GM18520 (cell line): ENCODE measurements at regions not wholly inside any gene's neighbourhood (a gene's known extent, or its start where the extent isn't known, plus 50 kb on each side); places are given as distances from the start of the nearest gene placed in this dataset.

ENCODE experiments used
- ATAC-seq: cut with Tn5 transposase; IDR thresholded peaks from one replicate; pipeline ENCODE4 v1.9.1; 2021; ENCODE audit not compliant: unreplicated experiment

DNA sequence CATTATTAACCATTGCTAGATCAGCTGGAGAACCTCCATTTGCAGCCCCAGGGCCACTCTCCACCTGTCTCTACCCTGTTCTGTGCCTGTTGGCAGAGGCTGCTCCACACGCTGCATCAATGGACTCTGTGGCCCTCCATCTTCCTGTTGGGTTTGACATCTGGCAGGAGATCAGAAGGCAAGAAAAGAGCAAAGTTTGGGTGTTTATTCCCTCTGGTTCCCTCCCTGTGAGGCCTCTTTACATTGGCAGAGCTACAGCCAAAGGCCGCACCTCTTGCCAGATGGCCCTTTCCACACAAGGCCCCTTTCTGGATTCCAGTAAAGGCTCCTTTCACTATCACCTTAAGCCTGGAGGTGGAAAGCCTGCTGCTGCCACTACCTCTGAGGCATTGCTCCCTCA is 110.9 kb upstream of the RND3 start:
- ATAC-seq: no peak

DNA sequence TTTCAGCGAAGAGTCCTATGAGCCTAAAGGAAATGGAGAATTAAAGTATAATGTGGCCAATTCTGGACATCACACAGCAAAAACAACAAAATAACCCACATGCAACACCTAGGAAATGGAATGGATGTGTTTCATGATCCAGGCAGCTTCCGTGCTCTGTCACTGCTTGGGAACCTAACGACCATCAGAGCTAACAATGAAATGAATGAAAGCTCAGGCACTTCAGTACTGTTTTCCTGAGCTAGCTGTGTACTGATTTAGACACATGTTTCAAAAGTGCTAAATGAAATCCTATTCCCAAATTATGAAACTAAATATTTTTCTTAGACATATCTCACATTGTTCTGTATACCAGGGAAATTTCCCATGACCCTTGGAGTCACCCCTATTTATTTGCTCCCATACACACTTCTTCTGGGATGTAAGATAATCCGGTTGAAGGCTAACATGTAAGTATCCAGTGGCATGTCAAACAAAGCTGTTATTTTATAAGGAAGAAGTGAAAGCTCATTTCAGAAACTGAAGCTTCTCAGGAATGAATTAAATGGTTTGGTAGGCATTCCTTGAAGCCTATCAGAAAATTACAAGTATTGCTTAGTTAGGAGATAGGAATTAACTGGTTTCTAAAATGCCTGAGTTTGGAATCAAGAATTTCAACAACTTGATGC is 108.5 kb upstream of the RND3 start:
- ATAC-seq: no peak

DNA sequence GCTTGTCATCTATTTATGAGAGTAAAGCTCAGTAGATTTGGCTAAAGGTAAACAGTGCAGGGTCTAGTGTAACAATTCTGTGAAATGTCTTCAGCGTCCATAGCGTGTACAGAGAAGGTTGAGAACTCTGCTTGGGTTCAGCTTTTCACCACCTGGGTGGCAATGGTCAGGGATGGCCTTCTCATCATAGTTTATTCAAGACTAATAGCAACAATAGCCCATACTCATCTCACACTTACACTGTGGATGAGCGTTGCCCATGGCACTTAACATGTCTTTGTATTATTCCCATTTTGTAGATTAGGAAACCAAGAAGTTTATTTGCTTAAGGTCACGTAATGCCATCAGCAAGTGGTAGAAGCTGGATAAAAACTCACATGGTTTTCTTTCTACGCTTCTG is 106.8 kb upstream of the RND3 start:
- ATAC-seq: no peak

- no peak for ATAC-seq
Observed at GRCh38 chr2:150591496-150592285, 104.2 kb upstream of the RND3 start.

GRCh38 chr2:150589681-150590080 is 102.2 kb upstream of the RND3 start:
- no peak for ATAC-seq

DNA sequence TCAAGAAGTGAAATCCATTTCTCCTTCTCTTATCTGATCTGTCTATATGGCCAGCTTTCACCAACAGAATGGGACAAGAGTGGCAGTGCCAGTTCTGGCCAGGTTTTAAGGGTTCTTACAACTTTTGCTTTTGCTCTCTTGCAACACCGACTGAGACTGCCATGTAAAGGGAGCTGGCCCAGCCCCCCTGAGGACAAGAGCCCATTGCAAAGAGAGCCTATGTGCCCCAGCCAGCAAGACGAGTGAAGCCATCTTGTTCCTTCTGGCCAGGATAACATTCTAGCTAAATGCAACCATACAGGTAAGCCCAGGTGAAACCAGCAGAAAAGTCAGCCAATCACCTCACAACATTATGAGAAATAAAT is 101.0 kb upstream of the RND3 start:
- ATAC-seq: no peak

DNA sequence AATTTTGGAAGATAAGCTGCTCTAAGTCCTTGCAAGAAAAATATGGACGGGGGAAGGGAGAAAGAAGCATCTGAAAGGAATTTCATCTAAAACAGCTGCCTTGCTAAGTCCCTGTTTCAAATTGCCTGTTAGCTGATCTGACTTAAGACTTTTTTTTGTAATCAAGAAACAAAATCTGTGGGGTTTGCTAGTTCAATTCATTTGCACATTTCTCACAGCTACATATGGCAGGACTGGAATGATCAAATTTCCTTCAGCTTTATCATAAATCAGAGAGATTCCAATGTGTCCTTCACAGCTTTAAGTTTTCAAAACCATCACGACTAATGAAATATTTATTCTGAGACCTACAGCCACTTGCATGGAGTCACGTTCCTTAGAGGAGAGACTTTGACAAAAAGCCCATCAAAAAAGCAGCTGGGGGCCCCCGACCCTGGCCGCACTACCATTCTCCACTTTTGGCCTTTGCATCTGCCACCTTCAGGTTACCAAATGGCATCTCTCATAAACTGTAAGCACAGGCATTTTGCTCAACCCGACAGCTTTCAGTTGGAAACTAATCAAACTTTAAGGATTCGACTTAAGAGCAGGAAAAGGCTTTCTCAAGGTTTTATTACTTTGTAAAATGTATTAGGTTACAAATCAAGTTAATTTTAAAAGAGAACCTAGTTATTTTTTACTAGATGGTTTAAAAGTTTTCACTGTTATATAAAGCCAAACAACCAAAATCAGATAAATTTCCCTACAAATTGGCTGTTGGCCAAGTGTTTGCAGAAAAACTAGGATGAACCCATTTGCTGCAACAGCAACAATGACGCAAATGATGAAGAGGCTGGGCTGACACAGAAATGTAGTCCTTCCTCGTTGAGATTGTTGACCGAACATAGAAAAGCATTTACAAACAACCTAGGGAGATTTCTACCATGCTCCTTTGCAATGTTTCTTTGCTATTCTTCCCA is 100.4 kb upstream of the RND3 start:
- ATAC-seq: no peak

GRCh38 chr2:150586858-150587257 is 99.4 kb upstream of the RND3 start:
- no peak for ATAC-seq

DNA sequence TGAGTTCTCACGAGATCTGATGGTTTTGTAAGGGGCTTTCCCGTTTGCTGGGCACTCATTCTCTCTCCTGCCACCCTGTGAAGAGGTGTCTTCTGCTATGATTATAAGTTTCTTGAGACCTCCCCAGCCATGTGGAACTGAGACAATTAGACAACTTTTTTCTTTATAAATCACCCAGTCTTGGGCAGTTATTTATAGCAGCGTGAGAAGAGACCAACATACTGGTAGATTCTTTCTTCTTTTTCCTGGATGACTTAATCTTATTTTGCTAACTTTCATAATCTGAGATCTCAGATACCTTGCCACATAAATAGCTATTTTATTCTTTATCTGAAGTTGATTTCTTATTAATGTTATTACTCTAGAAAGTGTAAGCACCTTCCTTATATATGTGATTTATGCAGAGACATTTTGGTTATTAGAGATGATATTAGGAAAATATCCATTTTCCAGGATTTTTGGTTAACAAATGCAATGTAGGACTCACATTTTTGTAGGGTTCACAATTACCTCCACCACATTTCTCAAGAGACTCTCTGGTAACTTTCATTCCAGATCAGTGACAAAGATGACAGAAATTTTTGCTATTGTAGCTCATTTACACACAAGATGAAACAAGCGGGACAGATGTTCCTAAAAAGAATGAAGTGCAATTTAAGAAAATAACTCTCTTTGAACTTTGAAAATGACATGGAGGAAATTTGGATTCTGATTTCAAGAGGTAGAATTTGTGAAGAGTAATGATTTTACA is 97.9 kb upstream of the RND3 start:
- no peak for ATAC-seq

- ATAC-seq: no peak
Observed at GRCh38 chr2:150584081-150584480, 96.6 kb upstream of the RND3 start.

DNA sequence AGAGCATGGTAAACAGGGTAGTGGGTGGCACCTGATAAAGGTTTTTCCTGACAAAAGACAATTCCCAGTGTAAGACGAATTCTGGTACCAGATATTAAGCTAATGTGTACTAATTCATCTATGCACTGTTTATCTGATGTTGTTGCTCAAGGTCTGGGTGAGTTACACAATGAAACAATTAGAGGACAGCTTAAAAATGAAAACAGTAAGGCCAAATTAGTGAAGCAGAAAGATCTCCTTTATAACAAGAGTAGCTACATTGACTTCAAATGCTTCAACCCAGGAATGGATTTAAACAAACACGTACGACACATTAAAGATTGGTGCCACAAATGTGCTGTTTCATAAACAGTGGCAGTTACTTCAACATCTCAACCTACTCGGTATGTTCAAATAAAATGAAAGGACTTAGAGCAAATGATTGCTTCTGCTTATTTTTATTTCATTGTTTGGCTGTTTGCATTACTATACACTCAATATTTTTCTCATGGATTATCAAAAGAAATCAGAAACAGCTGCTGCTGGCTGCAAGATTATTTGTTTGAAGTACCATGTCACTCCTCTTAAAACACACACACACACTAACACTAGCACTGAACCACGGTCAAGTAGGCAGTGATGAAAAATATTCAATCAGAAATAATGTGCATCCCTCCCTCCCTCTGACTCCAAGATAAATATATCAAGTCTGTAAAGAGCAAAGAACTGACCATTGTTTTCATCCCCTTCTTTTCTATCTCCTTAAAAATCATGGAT is 94.4 kb upstream of the RND3 start:
- ATAC-seq: no peak

DNA sequence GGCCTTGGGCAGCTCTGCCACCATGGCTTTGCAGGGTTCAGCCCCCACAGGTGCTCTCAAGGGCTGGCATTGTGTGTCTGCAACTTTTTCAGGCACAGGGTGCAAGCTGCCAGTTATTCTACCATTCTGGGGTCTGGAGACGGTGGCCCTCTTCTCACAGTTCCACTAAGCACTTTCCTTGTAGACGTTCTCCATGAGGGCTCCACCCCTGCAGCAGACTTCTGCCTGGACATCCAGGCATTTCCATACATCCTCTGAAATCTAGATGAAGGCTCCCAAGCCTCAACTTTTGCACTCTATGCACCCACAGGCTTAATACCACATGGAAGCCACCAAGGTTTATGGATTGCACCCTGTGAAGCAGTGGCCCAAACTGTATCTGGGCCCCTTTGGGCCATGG is 91.0 kb upstream of the RND3 start:
- no peak for ATAC-seq

DNA sequence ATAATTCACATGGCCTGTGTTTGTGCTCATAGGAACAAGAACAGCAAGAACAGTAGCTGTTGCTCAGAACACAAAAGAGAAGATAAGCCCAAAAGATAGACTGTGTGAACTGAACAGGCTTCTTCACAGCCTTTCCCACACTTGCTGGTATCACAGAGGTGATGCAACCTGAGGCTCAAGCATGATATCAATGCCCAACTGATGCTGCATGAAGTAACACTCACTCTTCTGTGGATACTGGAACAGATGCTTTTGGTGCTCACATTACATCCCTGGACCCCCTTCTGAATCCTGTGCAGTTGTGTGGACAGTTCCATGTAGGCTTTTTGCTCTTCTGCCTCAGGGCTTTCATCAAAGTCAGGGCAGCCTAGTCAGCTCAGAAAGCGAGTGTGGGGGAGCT is 88.4 kb upstream of the RND3 start:
- ATAC-seq: no peak

GRCh38 chr2:150572961-150573395 is 85.5 kb upstream of the RND3 start:
- ATAC-seq: peak; percentile 100

DNA sequence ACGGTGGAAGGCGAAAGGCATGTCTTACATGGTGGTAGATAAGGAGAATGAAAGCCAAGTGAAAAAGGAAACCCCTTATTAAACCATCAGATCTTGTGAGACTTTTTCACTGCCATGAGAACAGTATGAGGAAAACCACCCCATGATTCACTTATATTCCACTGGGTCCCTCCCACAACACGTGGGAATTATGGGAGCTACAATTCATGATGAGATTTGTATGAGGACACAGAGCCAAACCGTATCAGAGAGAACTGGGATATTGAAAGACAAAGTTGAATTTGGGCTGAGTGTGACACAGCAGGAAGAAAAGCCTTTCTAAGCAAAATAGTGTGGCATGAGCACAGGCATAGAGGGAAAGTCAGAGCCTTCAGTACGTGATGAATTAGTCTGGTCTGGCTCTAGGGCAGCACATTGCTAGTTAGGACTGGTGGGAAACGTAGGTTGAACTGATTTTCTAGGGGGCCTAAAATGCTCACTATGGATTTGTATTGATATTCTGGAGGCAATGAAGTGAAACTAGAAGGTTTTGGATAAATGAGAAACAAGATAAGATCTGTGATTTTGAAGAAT is 84.8 kb upstream of the RND3 start:
- no peak for ATAC-seq

DNA sequence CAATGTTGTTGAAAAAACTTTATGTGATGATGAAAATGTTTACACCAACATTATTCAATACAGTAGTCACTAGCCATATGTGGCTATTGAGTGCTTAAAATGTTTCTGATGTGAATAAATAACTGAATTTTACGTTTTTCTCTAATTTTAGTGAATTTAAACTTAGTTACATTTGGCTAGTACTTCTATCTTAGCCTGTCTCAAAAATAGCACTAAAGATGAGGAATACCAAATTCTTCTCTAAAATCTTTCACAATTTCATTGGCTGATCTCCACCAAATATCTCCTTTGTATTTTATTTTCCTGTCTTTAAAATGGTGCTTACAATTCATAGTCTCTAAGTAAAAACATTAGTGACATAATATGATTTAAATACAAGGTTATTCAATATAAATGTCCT is 83.7 kb upstream of the RND3 start:
- no peak for ATAC-seq

DNA sequence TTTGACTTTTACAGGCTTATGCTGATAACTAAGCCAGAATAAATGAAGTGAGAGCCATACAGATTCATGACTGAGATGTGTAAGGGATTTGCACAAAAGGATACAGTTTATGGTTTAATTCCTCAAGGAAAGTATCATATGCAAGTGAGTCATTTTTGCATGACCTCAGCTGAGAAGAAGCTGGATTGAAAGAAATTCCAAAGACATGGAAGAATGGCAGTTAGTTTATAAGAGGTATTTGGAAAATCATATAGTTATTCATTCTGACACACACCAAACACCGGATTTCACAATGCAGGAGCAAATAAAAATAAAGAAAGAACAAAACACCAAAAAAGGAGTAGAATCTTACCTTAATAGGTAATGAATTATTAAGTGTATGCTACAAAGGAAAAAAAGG is 83.2 kb upstream of the RND3 start:
- no peak for ATAC-seq

GRCh38 chr2:150569761-150570160 is 82.3 kb upstream of the RND3 start:
- no peak for ATAC-seq

DNA sequence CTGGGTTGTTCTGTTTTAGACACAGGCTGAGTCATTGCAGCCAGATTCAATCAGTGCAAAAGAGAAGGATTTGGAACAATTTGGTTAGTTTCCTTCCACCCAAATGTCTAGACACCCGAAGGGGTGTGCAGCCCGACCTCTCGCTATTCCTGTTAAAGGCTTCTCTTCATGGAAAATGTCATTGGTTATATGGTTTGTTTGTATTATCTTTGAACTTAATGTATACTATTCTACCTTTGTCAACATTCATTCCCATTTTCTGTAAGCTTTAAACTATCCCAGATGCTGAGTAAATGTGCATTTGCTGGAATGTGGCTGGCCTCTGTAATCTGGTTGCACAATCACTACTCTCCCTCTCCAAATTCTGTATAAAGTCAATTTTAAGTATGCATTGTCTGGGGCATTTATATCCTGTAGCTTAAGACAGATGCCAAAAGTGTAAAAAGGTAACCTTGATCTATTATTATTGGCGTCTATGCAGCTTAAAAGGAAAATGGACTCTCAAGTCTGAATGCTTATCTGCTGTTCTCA is 80.4 kb upstream of the RND3 start:
- no peak for ATAC-seq

DNA sequence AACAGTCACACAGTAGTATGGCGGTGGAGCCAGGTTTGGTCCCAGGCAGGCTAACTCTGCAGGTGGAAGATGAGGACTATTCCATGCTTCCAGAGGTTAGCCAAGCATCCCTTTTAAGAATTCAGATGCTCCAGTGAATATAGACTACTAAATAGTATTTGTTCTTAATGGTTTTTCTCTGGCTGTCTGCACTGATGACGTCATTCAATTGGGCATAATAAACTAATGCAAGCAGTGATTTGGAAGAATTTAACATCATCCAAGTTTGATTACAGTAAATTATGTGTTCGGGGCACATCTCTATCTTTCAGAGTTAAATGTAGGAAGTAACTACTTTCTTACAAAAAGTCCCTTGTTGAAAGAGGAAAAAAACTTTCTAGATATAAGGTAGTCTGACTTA is 78.8 kb upstream of the RND3 start:
- ATAC-seq: no peak
